Muscle of arm (tissue), 1 donor: ENCODE measurements at regions not wholly inside any gene's neighbourhood (a gene's known extent, or its start where the extent isn't known, plus 50 kb on each side); places are given as distances from the start of the nearest gene placed in this dataset.
A peak's percentile ranks its signal among the peaks of the same experiment; 100 is the strongest.

Experiments
- DNase-seq: peaks from one replicate; pipeline ENCODE4 v3.0.0-alpha.2; 2013

- no peak for DNase-seq
Observed at GRCh38 chr6:97586344-97586743, 303.3 kb upstream of the MMS22L start.

GRCh38 chr6:97591955-97592354, 308.9 kb upstream of the MMS22L start:
- DNase-seq = no peak

- DNase-seq = no peak
Observed at GRCh38 chr6:97594844-97595243, 311.8 kb upstream of the MMS22L start.

GRCh38 chr6:97621111-97621510, 338.1 kb upstream of the MMS22L start:
- no peak for DNase-seq

- peak; percentile 46 for DNase-seq
Observed at GRCh38 chr6:97626671-97627441, 343.8 kb upstream of the MMS22L start.

- DNase-seq = no peak
Observed at GRCh38 chr6:97629180-97629579, 346.2 kb upstream of the MMS22L start.

GRCh38 chr6:97630604-97631003, 347.6 kb upstream of the MMS22L start:
- no peak for DNase-seq

- DNase-seq = no peak
Observed at GRCh38 chr6:97632341-97632740, 349.3 kb upstream of the MMS22L start.

GRCh38 chr6:97639702-97640101, 356.7 kb upstream of the MMS22L start:
- DNase-seq = no peak

- no peak for DNase-seq
Observed at GRCh38 chr6:97644353-97644752, 361.3 kb upstream of the MMS22L start.

GRCh38 chr6:97645757-97646156, 362.7 kb upstream of the MMS22L start:
- no peak for DNase-seq

GRCh38 chr6:97653076-97653475, 370.1 kb upstream of the MMS22L start:
- DNase-seq = no peak

- no peak for DNase-seq
Observed at GRCh38 chr6:97653517-97653916, 370.5 kb upstream of the MMS22L start.

- no peak for DNase-seq
Observed at GRCh38 chr6:97654674-97655073, 371.7 kb upstream of the MMS22L start.

- DNase-seq = no peak
Observed at GRCh38 chr6:97656236-97656635, 373.2 kb upstream of the MMS22L start.

GRCh38 chr6:97656706-97657350, 373.8 kb upstream of the MMS22L start:
- no peak for DNase-seq

- DNase-seq = no peak
Observed at GRCh38 chr6:97658090-97658489, 375.1 kb upstream of the MMS22L start.

- no peak for DNase-seq
Observed at GRCh38 chr6:97663252-97663651, 380.2 kb upstream of the MMS22L start.

GRCh38 chr6:97665446-97665845, 382.4 kb upstream of the MMS22L start:
- DNase-seq = no peak

- DNase-seq = no peak
Observed at GRCh38 chr6:97666889-97667288, 383.9 kb upstream of the MMS22L start.

GRCh38 chr6:97668716-97669115, 385.7 kb upstream of the MMS22L start:
- DNase-seq = no peak

- DNase-seq = peak; percentile 8
Observed at GRCh38 chr6:97669191-97670031, 386.4 kb upstream of the MMS22L start.

- no peak for DNase-seq
Observed at GRCh38 chr6:97674802-97675201, 391.8 kb upstream of the MMS22L start.
